Right lobe of liver (tissue), 6 donors: ENCODE measurements at regions not wholly inside any gene's neighbourhood (a gene's known extent, or its start where the extent isn't known, plus 50 kb on each side); places are given as distances from the start of the nearest gene placed in this dataset.

ENCODE experiments used
- ATAC-seq, 4 donors: fragments of 200-7000 bp; cut with Tn5 transposase; one replicate each; pipeline ENCODE4 v1.9.1; 2020; ENCODE audit warnings: mild to moderate bottlenecking in 4 of 4, moderate library complexity in 4 of 4
- DNase-seq, 3 donors: peaks; one replicate each; pipeline ENCODE4 v3.0.0-alpha.2; 2020
- H3K27ac ChIP-seq, 3 donors: fragments of 200-600 bp; one replicate each; pipeline ENCODE4 v1.8.0; 2022
- H3K27me3 ChIP-seq, 2 donors: fragments of 200-600 bp; one replicate each; pipeline ENCODE4 v1.8.0; 2022
- H3K36me3 ChIP-seq, 4 donors: fragments of 200-600 bp; sonication (generic) in 1 of 4; one replicate each; pipeline versions ENCODE4 v1.5.1 to v1.8.0; 2017 to 2022; ENCODE audit warnings: control low read depth in 1 of 4
- H3K4me1 ChIP-seq, 4 donors: fragments of 200-600 bp; sonication (generic) in 1 of 4; one replicate each; pipeline versions ENCODE4 v1.5.1 to v1.8.0; 2017 to 2022; ENCODE audit warnings: control low read depth in 1 of 4
- H3K4me3 ChIP-seq, 3 donors: fragments of 200-600 bp; one replicate each; pipeline ENCODE4 v1.8.0; 2022
- H3K9me3 ChIP-seq, 4 donors: fragments of 200-600 bp; sonication (generic) in 1 of 4; one replicate each; pipeline versions ENCODE4 v1.5.1 to v1.8.0; 2017 to 2022; ENCODE audit warnings: control low read depth in 1 of 4
- CTCF ChIP-seq, 4 donors: fragments of 200-600 bp in 3 of 4; fragments of 450-650 bp in 1 of 4; IDR thresholded peaks; one replicate each; pipeline versions ENCODE4 v1.5.1 to v1.8.0; 2016 to 2022; ENCODE audit warnings: antibody characterized with exemption in 4 of 4, mild to moderate bottlenecking in 2 of 4
- POLR2A ChIP-seq: fragments of 450-650 bp; IDR thresholded peaks from one replicate; pipeline ENCODE4 v1.6.1; 2017; ENCODE audit warnings: antibody characterized with exemption, mild to moderate bottlenecking
- WGBS: methylation state at CpG from one replicate; pipeline ENCODE4 v1.1.6; 2018; ENCODE audit warnings: low coverage, low lambda C conversion rate; ENCODE audit not compliant: insufficient coverage; ENCODE audit errors: missing lambda C conversion rate; 5-methylcytosine and 5-hydroxymethylcytosine counted together
- intact Hi-C, 2 donors: fragments of 100-400 bp; cut with DNase I; formaldehyde crosslinking; loops; one replicate each; pipeline versions ENCODE4 v1.11.2 to v1.14.1; 2022
- donor health status: DM: no; HTN: yes; CAD: no.
- donor health status: DM: no; HTN: no; CAD: no.
- donor health status: DM: no; HTN: no; CAD: no.
- donor health status: DM: no; HTN: yes; CAD: no.
- donor health status: DM: no; HTN: yes; CAD: no.

GRCh38 chr7:155221547-155221946 is 76.1 kb upstream of the INSIG1 start:
- DNase-seq (peak in 2 of 3 donors; percentile 48 to 63), ATAC-seq (peak; percentile 36 to 61 (median 52))
- WGBS = 28% methylated on average over 4 of the region's 4 CpGs
- intact Hi-C loops = no loop called here
- Histone ChIP-seq H3K27ac (peak overlapping the region; percentile 22 to 87 (median 76)), H3K36me3 (no peaks in the 10 kb centered on the region), H3K9me3 (no peaks in the 10 kb centered on the region), H3K27me3 (no peaks in the 10 kb centered on the region), H3K4me1 (peaks cover 0 to 52% (median 20%) of the 10 kb centered on the region in 4 donors), H3K4me3 (no peak overlapping the region)
- TF ChIP-seq POLR2A = no peak
- no peak for TF ChIP-seq CTCF (IDR thresholded peaks at IDR 0.05)

GRCh38 chr7:155222061-155222460 is 75.6 kb upstream of the INSIG1 start:
- H3K4me1 ChIP-seq = peaks cover 0 to 52% (median 20%) of the 10 kb centered on the region in 4 donors

GRCh38 chr7:155222573-155222972 is 75.1 kb upstream of the INSIG1 start:
- ATAC-seq (no peak), DNase-seq (peak in 1 of 3 donors; percentile 39)
- 85% methylated on average over 5 of the region's 5 CpGs for WGBS
- Histone ChIP-seq H3K27ac (peak overlapping the region; percentile 19 to 87 (median 76)), H3K9me3 (no peaks in the 10 kb centered on the region), H3K27me3 (no peaks in the 10 kb centered on the region), H3K4me3 (no peak overlapping the region), H3K36me3 (no peaks in the 10 kb centered on the region), H3K4me1 (peaks cover 0 to 54% (median 20%) of the 10 kb centered on the region in 4 donors)
- intact Hi-C loops = no loop called here
- TF ChIP-seq CTCF (IDR thresholded peaks at IDR 0.05) (no peak), POLR2A (no peak)

More at GRCh38 chr7:155222061-155222460, 75.6 kb upstream of the INSIG1 start:
- no peaks in the 10 kb centered on the region for H3K27me3 ChIP-seq
- no peak overlapping the region for H3K4me3 ChIP-seq
- H3K36me3 ChIP-seq = no peaks in the 10 kb centered on the region
- TF ChIP-seq POLR2A (no peak), CTCF (IDR thresholded peaks at IDR 0.05) (no peak)
- whole genome bisulfite sequencing = 33% methylated on average over 2 of the region's 2 CpGs
- intact Hi-C loops = no loop called here
- H3K27ac ChIP-seq = peak overlapping the region; percentile 19 to 87 (median 76)
- peak; percentile 50 to 77 (median 64) for ATAC-seq
- DNase-seq = no peak
- H3K9me3 ChIP-seq = no peaks in the 10 kb centered on the region

- Histone ChIP-seq H3K9me3 (no peaks in the 10 kb centered on the region), H3K36me3 (no peaks in the 10 kb centered on the region), H3K4me1 (peaks cover 0 to 58% (median 22%) of the 10 kb centered on the region in 4 donors), H3K27me3 (no peaks in the 10 kb centered on the region), H3K27ac (peak overlapping the region in 2 of 3 donors; percentile 76 to 87), H3K4me3 (no peak overlapping the region)
- 95% methylated on average over 12 of the region's 12 CpGs for WGBS
- no peak for DNase-seq
- no peak for TF ChIP-seq CTCF (IDR thresholded peaks at IDR 0.05)
- TF ChIP-seq POLR2A = no peak
- no peak for ATAC-seq
- intact Hi-C loops = no loop called here
Measured at GRCh38 chr7:155223021-155223420, 74.7 kb upstream of the INSIG1 start.

GRCh38 chr7:155223503-155223902 is 74.2 kb upstream of the INSIG1 start:
- Histone ChIP-seq H3K27me3 (no peaks in the 10 kb centered on the region), H3K4me1 (peaks cover 0 to 61% (median 23%) of the 10 kb centered on the region in 4 donors), H3K36me3 (no peaks in the 10 kb centered on the region), H3K4me3 (no peak overlapping the region), H3K9me3 (no peaks in the 10 kb centered on the region), H3K27ac (peak overlapping the region in 1 of 3 donors; percentile 87)
- intact Hi-C loops = no loop called here
- no peak for ATAC-seq
- no peak for TF ChIP-seq CTCF (IDR thresholded peaks at IDR 0.05)
- TF ChIP-seq POLR2A = no peak
- WGBS = 40% methylated on average over 1 of the region's 3 CpGs
- no peak for DNase-seq
